HepG2 (cell line): ENCODE measurements at regions not wholly inside any gene's neighbourhood (a gene's known extent, or its start where the extent isn't known, plus 50 kb on each side); places are given as distances from the start of the nearest gene placed in this dataset.

Source experiments
- CTCF ChIP-seq: sonication (generic); formaldehyde crosslinking; IDR thresholded peaks from 2 replicates; pipeline ENCODE4 v1.5.0; 2020; ENCODE audit warnings: mild to moderate bottlenecking, missing genetic modification reagents, moderate library complexity
- HDAC2 ChIP-seq: sonication (generic); formaldehyde crosslinking; IDR thresholded peaks from 2 replicates; pipeline ENCODE4 v1.4.0; 2020; ENCODE audit warnings: missing genetic modification reagents
- JUND ChIP-seq: sonication (generic); formaldehyde crosslinking; IDR thresholded peaks from 2 replicates; pipeline ENCODE4 v1.8.0; 2022; ENCODE audit warnings: mild to moderate bottlenecking, missing genetic modification reagents
- NR2F2 ChIP-seq: IDR thresholded peaks from 2 replicates; pipeline ENCODE4 v1.6.1; 2012; ENCODE audit warnings: low read depth, inconsistent platforms, borderline replicate concordance
- RBFOX2 ChIP-seq: fragments of 200-400 bp; formaldehyde crosslinking; IDR thresholded peaks from 2 replicates; pipeline ENCODE4 v1.6.1; 2017; ENCODE audit warnings: low read depth, mild to moderate bottlenecking, low read length
- SNAPC2 ChIP-seq: sonication (generic); formaldehyde crosslinking; IDR thresholded peaks from 2 replicates; pipeline ENCODE4 v1.8.1; 2022; ENCODE audit warnings: mild to moderate bottlenecking, missing genetic modification reagents
- SUZ12 ChIP-seq: fragments of 150-350 bp; IDR thresholded peaks from 2 replicates; pipeline ENCODE4 v1.6.1; 2014; ENCODE audit warnings: low read depth, low read length
- TCF12 ChIP-seq, 2 experiments: fragments of 450-650 bp in 1 of 2; sonication (generic) in 1 of 2; formaldehyde crosslinking in 1 of 2; IDR thresholded peaks; 2 replicates each; pipeline versions ENCODE4 v1.6.1 to v1.8.0; 2017 to 2022; ENCODE audit warnings: antibody characterized with exemption in 1 of 2, mild to moderate bottlenecking in 1 of 2, missing genetic modification reagents in 1 of 2, moderate library complexity in 1 of 2
- ZNF136 ChIP-seq: sonication (generic); formaldehyde crosslinking; IDR thresholded peaks from 2 replicates; pipeline ENCODE4 v1.8.1; 2022; ENCODE audit warnings: low read depth, mild to moderate bottlenecking, moderate library complexity, missing genetic modification reagents
- ZNF546 ChIP-seq: sonication (generic); formaldehyde crosslinking; conservative IDR thresholded peaks from 2 replicates; pipeline ENCODE4 v1.8.1; 2023; ENCODE audit warnings: mild to moderate bottlenecking, missing genetic modification reagents

- TF ChIP-seq TCF12 (IDR thresholded peaks at IDR 0.05) (no peak), TCF12 (CRISPR knock-in tag; IDR thresholded peaks at IDR 0.05) (no peak), NR2F2 (no peak), JUND (CRISPR knock-in tag) (no peak), SNAPC2 (CRISPR knock-in tag) (no peak), ZNF136 (CRISPR knock-in tag) (no peak), ZNF546 (CRISPR knock-in tag) (no peak), SUZ12 (no peak), CTCF (CRISPR knock-in tag) (no peak), RBFOX2 (no peak), HDAC2 (CRISPR knock-in tag) (no peak)
These were observed 131.1 kb downstream of the OLIG3 start for GRCh38 chr6:137362878-137363804.
